Esophagus muscularis mucosa (tissue), 4 donors: ENCODE measurements at regions not wholly inside any gene's neighbourhood (a gene's known extent, or its start where the extent isn't known, plus 50 kb on each side); places are given as distances from the start of the nearest gene placed in this dataset.

ENCODE experiments used
- DNase-seq: peaks from one replicate; pipeline ENCODE4 v3.0.0-alpha.2; 2017; ENCODE audit errors: extremely low spot score
- H3K27ac ChIP-seq, 4 donors: fragments of 200-600 bp; sonication (generic); replicated peaks in 1 of 4; 1 replicate in 3 of 4; 2 replicates in 1 of 4; pipeline ENCODE4 v1.5.1; 2016 to 2019; ENCODE audit warnings: mild to moderate bottlenecking in 1 of 4
- H3K27me3 ChIP-seq, 4 donors: fragments of 200-600 bp; sonication (generic); one replicate each; pipeline versions ENCODE4 v1.5.1 to v1.6.0; 2016 to 2019
- H3K36me3 ChIP-seq, 4 donors: fragments of 200-600 bp; sonication (generic); one replicate each; pipeline ENCODE4 v1.5.1; 2016 to 2019
- H3K4me1 ChIP-seq, 4 donors: fragments of 200-600 bp; sonication (generic); one replicate each; pipeline ENCODE4 v1.5.1; 2016 to 2019
- H3K4me3 ChIP-seq, 4 donors: fragments of 200-600 bp; sonication (generic); 1 replicate in 2 of 4; 2 replicates in 2 of 4; pipeline ENCODE4 v1.5.1; 2016 to 2019; ENCODE audit warnings: mild to moderate bottlenecking in 4 of 4, moderate library complexity in 1 of 4
- H3K9me3 ChIP-seq, 4 donors: fragments of 200-600 bp; sonication (generic); 1 replicate in 3 of 4; 2 replicates in 1 of 4; pipeline ENCODE4 v1.5.1; 2016 to 2019
- EP300 ChIP-seq: sonication (generic); formaldehyde crosslinking; IDR thresholded peaks from one replicate; pipeline ENCODE4 v1.6.1; 2017; ENCODE audit warnings: antibody characterized with exemption
- POLR2A ChIP-seq: fragments of 450-650 bp; IDR thresholded peaks from one replicate; pipeline ENCODE4 v1.6.1; 2017; ENCODE audit warnings: antibody characterized with exemption, moderate library complexity, mild to moderate bottlenecking, low read depth
- POLR2AphosphoS5 ChIP-seq, 2 donors: sonication (generic); formaldehyde crosslinking; IDR thresholded peaks; one replicate each; pipeline ENCODE4 v1.6.1; 2017; ENCODE audit warnings: antibody characterized with exemption in 2 of 2
- WGBS: methylation state at CpG from one replicate; pipeline ENCODE4 v1.1.5; 2018; 5-methylcytosine and 5-hydroxymethylcytosine counted together
- intact Hi-C: fragments of 100-400 bp; cut with DNase I; formaldehyde crosslinking; loops from one replicate; pipeline ENCODE4 v1.15.1; 2023
- TF ChIP-seq, protein P1 (sequence below), 3 experiments: fragments of 200-600 bp in 2 of 3; fragments of 450-650 bp in 1 of 3; sonication (generic) in 2 of 3; IDR thresholded peaks; one replicate each; pipeline ENCODE4 v1.5.1; 2017 to 2019; ENCODE audit warnings: antibody characterized with exemption in 3 of 3, mild to moderate bottlenecking in 2 of 3, moderate library complexity in 1 of 3

- Histone ChIP-seq H3K9me3 (no peaks in the 10 kb centered on the region), H3K4me1 (peaks cover 0 to 14% (median 6%) of the 10 kb centered on the region in 4 donors), H3K27ac (no peak overlapping the region), H3K27me3 (peaks cover 0 to 43% (median 0%) of the 10 kb centered on the region in 4 donors), H3K36me3 (no peaks in the 10 kb centered on the region), H3K4me3 (no peak overlapping the region)
- TF ChIP-seq POLR2A: no peak
- no peak for TF ChIP-seq EP300
- no peak for TF ChIP-seq POLR2AphosphoS5 (IDR thresholded peaks at IDR 0.05)
- TF ChIP-seq, protein P1, sequence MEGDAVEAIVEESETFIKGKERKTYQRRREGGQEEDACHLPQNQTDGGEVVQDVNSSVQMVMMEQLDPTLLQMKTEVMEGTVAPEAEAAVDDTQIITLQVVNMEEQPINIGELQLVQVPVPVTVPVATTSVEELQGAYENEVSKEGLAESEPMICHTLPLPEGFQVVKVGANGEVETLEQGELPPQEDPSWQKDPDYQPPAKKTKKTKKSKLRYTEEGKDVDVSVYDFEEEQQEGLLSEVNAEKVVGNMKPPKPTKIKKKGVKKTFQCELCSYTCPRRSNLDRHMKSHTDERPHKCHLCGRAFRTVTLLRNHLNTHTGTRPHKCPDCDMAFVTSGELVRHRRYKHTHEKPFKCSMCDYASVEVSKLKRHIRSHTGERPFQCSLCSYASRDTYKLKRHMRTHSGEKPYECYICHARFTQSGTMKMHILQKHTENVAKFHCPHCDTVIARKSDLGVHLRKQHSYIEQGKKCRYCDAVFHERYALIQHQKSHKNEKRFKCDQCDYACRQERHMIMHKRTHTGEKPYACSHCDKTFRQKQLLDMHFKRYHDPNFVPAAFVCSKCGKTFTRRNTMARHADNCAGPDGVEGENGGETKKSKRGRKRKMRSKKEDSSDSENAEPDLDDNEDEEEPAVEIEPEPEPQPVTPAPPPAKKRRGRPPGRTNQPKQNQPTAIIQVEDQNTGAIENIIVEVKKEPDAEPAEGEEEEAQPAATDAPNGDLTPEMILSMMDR (IDR thresholded peaks at IDR 0.05): no peak
- 72% methylated on average over 1 of the region's 1 CpG for WGBS
- intact Hi-C loops: no loop called here
- no peak for DNase-seq
These were observed 130.4 kb downstream of the CHST1 start for GRCh38 chr11:45535033-45535432.

DNA sequence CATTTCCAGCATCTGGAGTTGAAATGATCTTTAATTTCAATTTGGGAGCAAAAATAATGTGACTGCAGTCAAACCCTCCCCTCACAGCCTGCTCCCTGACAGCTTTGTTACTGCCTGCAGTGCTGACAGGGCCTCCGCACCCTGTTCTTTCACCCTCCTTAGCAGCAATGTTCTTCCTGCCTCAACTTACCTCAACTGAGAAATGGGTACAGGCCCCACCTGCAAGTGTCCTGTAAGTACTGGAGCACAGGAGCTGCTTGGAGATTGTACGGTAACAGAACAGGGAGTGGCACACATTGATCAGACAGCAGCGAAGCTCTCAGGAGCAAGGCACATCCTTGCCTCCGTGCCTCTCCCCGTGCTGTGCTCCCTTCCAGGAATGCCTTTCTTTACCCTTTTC, 131.3 kb downstream of the CHST1 start:
- DNase-seq: no peak
- no peak overlapping the region for H3K4me3 ChIP-seq
- WGBS: 86% methylated on average over 5 of the region's 5 CpGs
- no peak overlapping the region for H3K27ac ChIP-seq
- H3K27me3 ChIP-seq: peaks cover 0 to 51% (median 0%) of the 10 kb centered on the region in 4 donors
- no peaks in the 10 kb centered on the region for H3K9me3 ChIP-seq
- H3K36me3 ChIP-seq: no peaks in the 10 kb centered on the region
- peaks cover 0 to 14% (median 6%) of the 10 kb centered on the region in 4 donors for H3K4me1 ChIP-seq
- TF ChIP-seq POLR2A: no peak
- intact Hi-C loops: no loop called here

DNA sequence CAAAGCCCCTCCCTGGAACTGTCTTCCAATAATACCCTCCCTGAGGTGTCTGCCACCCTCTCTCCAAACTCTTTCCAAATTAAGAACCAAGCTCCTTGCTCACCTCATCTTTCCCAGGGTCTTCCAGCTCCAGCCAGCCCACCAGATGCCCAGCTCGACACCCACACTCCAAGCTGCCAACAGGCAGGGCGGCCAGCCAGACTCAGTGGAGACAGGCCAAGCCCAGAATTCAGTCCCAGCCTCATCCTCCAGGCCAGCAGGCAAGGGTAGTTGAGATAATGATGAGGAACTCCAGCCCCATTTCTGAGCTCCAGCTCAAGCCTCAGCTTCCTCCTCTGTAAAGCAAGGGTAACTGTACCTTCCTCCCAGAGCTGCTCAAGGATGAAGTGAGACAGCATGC, 132.9 kb downstream of the CHST1 start:
- Histone ChIP-seq H3K27ac (no peak overlapping the region), H3K27me3 (peaks cover 0 to 52% (median 0%) of the 10 kb centered on the region in 4 donors), H3K4me1 (no peaks in the 10 kb centered on the region), H3K9me3 (no peaks in the 10 kb centered on the region), H3K4me3 (no peak overlapping the region), H3K36me3 (no peaks in the 10 kb centered on the region)
- TF ChIP-seq, protein P1 (IDR thresholded peaks at IDR 0.05): no peak
- no peak for TF ChIP-seq POLR2A
- DNase-seq: no peak
- intact Hi-C loops: no loop called here
- WGBS: 51% methylated on average over 2 of the region's 2 CpGs

GRCh38 chr11:45530776-45531175, 134.6 kb downstream of the CHST1 start:
- Histone ChIP-seq H3K4me1 (no peaks in the 10 kb centered on the region), H3K27ac (no peak overlapping the region), H3K36me3 (no peaks in the 10 kb centered on the region), H3K27me3 (peaks cover 0 to 56% (median 0%) of the 10 kb centered on the region in 4 donors), H3K4me3 (no peak overlapping the region), H3K9me3 (no peaks in the 10 kb centered on the region)
- intact Hi-C loops: no loop called here
- TF ChIP-seq EP300 (no peak), POLR2A (no peak), POLR2AphosphoS5 (IDR thresholded peaks at IDR 0.05) (no peak)
- TF ChIP-seq, protein P1 (IDR thresholded peaks at IDR 0.05): no peak
- WGBS: 83% methylated on average over 6 of the region's 6 CpGs
- DNase-seq: no peak

- Histone ChIP-seq H3K27ac (no peak overlapping the region), H3K4me3 (no peak overlapping the region), H3K4me1 (no peaks in the 10 kb centered on the region), H3K9me3 (no peaks in the 10 kb centered on the region), H3K27me3 (peaks cover 0 to 55% (median 0%) of the 10 kb centered on the region in 4 donors), H3K36me3 (no peaks in the 10 kb centered on the region)
- no peak for TF ChIP-seq POLR2AphosphoS5 (IDR thresholded peaks at IDR 0.05)
- TF ChIP-seq POLR2A: no peak
- no peak for TF ChIP-seq EP300
- TF ChIP-seq, protein P1 (IDR thresholded peaks at IDR 0.05): no peak
- intact Hi-C loops: no loop called here
- no peak for DNase-seq
- WGBS: 88% methylated on average over 2 of the region's 2 CpGs
These were observed 135.3 kb downstream of the CHST1 start for GRCh38 chr11:45530111-45530510.
